PC-3 (cell line): ENCODE measurements at regions not wholly inside any gene's neighbourhood (a gene's known extent, or its start where the extent isn't known, plus 50 kb on each side); places are given as distances from the start of the nearest gene placed in this dataset.

Experiments used
- CTCF ChIP-seq: fragments of 300-600 bp; sonication (generic); conservative IDR thresholded peaks from 2 replicates; pipeline ENCODE4 v1.5.1; 2017; ENCODE audit warnings: antibody characterized with exemption, low read depth, mild to moderate bottlenecking, low read length
- EZH2 ChIP-seq: fragments of 300-600 bp; sonication (generic); IDR thresholded peaks from one replicate; pipeline ENCODE4 v1.6.1; 2017; ENCODE audit warnings: antibody characterized with exemption, mild to moderate bottlenecking, low read length; ENCODE audit not compliant: unreplicated experiment

- no peak for TF ChIP-seq CTCF
- TF ChIP-seq EZH2: no peak
These were observed 296.9 kb downstream of the OGFRL1 start for GRCh38 chr6:71585472-71585871.
